C4-2B (cell line): ENCODE measurements at regions not wholly inside any gene's neighbourhood (a gene's known extent, or its start where the extent isn't known, plus 50 kb on each side); places are given as distances from the start of the nearest gene placed in this dataset.
A peak's percentile ranks its signal among the peaks of the same experiment; 100 is the strongest.

Source experiments
- H3K27ac ChIP-seq: fragments of 450-650 bp; 2 replicates; pipeline ENCODE4 v1.5.1; 2017
- ZFX ChIP-seq: fragments of 450-650 bp; IDR thresholded peaks from 2 replicates; pipeline ENCODE4 v1.6.1; 2017
- TF ChIP-seq, protein P1 (sequence below): fragments of 450-650 bp; conservative IDR thresholded peaks from 2 replicates; pipeline ENCODE4 v1.5.1; 2017; ENCODE audit warnings: mild to moderate bottlenecking

DNA sequence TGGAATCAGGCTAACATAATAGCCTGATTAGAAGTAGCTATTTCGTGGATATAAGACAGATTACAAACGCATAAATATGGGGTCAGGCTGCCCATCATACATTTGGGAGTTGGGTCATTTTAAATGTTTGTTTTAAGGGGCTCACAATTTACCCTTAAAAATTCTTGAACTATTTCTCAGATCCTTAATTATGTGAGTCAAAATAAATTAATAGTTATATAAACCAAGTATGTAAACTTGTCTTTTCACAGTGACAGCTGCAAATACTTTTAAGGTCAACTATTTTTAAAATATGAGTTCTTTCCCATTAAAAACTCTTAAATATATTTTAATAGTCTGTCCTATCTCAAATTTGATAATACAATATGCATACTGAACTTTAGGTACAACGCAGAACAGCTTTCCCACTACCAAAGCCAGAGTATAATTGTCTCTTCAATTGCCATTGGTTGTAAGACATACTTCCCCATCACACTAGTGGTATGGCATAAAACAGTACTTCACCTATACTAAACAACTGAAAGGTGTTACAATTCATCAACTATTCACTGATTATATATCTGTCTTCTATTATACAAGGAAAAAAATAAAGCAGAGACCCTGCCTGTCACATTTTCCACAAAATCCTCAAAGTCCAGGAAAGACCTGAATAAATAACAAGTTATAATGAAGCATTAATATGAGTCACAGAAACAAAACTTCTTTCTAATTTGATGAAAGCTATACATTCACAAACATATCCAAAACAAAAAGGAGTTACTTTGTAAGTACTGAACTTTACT, 80.8 kb upstream of the COL21A1 start:
- TF ChIP-seq, protein P1, sequence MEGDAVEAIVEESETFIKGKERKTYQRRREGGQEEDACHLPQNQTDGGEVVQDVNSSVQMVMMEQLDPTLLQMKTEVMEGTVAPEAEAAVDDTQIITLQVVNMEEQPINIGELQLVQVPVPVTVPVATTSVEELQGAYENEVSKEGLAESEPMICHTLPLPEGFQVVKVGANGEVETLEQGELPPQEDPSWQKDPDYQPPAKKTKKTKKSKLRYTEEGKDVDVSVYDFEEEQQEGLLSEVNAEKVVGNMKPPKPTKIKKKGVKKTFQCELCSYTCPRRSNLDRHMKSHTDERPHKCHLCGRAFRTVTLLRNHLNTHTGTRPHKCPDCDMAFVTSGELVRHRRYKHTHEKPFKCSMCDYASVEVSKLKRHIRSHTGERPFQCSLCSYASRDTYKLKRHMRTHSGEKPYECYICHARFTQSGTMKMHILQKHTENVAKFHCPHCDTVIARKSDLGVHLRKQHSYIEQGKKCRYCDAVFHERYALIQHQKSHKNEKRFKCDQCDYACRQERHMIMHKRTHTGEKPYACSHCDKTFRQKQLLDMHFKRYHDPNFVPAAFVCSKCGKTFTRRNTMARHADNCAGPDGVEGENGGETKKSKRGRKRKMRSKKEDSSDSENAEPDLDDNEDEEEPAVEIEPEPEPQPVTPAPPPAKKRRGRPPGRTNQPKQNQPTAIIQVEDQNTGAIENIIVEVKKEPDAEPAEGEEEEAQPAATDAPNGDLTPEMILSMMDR: no peak
- no peak for TF ChIP-seq ZFX
- no peak overlapping the region for H3K27ac ChIP-seq

DNA sequence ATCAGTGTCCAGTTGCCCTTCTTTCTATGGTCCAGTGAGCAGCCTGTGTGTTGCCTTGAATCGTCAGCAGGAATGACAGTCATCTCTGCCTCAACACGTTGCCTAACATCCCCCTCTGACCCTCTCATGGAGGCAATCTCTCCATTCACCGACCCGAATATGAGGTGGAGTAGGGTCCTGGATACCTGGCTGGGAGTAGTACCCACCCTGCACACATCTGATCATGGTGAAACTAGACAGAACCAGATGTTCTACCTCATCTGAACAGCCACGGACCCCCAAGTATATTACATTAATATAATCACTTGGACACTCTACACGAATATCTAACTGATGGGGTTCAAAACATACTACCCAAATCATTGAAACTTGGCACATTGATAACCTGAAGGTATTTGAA, 77.0 kb upstream of the COL21A1 start:
- no peak overlapping the region for H3K27ac ChIP-seq
- no peak for TF ChIP-seq ZFX
- TF ChIP-seq, protein P1: no peak

- TF ChIP-seq ZFX: no peak
- TF ChIP-seq, protein P1: no peak
- no peak overlapping the region for H3K27ac ChIP-seq
Measured at GRCh38 chr6:56318851-56319250, 71.5 kb upstream of the COL21A1 start.

DNA sequence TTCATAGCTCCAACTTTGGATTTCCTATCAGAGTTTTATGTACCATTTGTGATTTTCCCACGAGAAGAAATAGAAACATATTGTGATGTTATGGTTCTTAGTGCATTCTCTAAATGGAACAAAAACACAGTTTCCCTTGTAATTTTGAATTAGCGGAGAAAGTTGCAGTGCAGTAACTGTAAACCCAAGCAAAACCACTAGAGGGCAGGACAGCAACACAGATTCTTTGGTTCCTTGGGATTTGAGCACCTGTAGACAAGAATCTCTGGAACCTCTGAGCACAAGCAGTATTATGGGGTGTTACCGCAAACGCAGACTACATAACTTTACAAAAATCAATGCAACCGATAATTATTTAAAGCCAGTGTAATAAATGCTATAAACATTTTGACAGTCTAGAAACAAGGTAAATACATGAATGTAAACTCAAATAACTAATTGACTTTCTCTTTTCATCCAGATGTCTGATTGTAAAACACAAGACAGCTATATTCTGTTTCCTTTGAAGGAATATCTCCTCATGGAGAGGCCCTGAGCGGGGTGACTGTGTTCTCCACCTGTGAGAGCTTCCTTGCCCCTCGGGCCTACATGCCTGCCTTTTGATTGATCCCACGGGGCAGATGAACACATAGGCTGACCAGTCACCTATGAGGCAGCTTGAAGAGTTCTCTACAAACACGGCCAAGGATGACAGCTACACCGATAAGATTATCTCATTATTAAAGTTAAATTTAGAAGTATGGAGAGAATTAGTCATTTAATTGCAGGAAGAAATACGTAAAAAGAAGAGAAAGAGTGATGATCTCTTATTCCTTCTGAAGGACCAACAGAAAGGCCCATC, 67.5 kb upstream of the COL21A1 start:
- no peak for TF ChIP-seq ZFX
- TF ChIP-seq, protein P1: peak; percentile 93
- no peak overlapping the region for H3K27ac ChIP-seq

DNA sequence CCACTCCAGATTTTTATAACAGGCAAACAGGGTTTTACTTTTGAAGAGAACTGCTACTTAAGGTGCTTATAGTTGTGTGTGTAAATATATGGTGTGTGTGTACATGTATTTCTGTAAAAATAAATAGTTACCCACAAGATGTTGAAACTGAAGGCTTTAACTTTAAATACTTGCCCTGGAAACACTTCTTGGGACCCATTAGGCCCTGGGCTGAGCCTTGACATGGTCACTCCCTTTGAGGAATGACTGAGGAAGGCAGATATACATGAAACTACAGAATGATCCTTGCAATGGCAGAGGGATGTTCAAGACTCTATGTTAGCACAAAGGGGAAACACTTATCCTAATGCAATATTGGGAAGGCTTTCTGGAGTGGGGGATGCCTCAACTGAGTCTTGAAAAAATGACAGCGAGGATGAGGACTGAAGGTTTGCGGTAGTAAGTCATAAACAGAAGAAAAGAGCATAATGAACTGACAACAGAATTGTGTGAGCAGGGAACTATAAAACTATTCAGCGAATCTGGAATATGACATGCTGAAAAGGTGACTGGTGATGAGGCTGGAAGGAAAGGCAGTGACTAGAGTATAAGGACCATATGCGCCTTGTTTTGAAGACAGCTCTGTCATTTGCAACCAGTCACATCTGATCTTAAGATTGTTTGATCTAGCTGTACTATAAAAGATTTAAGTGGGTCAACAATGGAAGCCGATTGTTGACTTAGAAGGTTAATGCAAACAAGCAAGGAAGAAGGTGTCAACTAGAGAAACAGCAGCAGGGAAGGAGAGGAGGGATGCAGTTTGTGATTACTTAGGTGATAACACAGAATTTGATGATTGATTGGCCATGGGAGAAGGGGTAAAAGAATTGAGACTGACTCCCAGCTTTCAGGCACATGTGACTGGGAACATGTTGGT, 64.4 kb upstream of the COL21A1 start:
- TF ChIP-seq, protein P1: no peak
- TF ChIP-seq ZFX: no peak

DNA sequence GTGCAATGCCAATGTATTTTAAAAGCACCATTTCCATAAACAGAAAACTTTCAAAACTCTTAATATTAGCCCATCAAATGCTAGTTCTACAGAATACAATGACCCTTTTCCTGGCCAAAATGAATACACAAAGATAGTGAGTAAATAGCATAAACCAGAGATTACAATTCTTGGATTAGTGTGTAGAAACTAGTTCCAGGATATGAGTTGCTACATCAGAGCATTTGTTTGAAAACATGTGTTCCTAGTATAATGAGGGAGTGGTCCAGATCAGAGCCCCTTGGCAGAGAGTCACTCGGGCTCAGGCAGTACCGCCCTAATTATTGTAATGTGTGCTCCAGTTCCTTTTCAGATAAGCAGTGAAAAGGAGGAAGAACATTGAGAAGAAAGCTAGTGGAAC, 63.7 kb upstream of the COL21A1 start:
- H3K27ac ChIP-seq: no peak overlapping the region
- TF ChIP-seq, protein P1: no peak
- no peak for TF ChIP-seq ZFX

More for the DNA sequence above, 64.4 kb upstream of the COL21A1 start:
- no peak overlapping the region for H3K27ac ChIP-seq
